IPS-20b (cell line): ENCODE measurements at regions not wholly inside any gene's neighbourhood (a gene's known extent, or its start where the extent isn't known, plus 50 kb on each side); places are given as distances from the start of the nearest gene placed in this dataset.

Source experiments
- H3K27ac ChIP-seq: one replicate; pipeline ENCODE4 v1.5.1; 2013; ENCODE audit warnings: low read length
- H3K27me3 ChIP-seq: 2 replicates; pipeline ENCODE4 v1.6.1; 2013; ENCODE audit warnings: mild to moderate bottlenecking, low read length, inconsistent platforms; ENCODE audit not compliant: insufficient read depth
- H3K36me3 ChIP-seq: 2 replicates; pipeline ENCODE4 v1.6.1; 2013; ENCODE audit warnings: low read depth, mild to moderate bottlenecking, inconsistent platforms, low read length, moderate library complexity; ENCODE audit not compliant: insufficient read depth
- H3K4me1 ChIP-seq: 2 replicates; pipeline ENCODE4 v1.6.1; 2013; ENCODE audit warnings: mild to moderate bottlenecking, control low read depth, inconsistent platforms, low read length, moderate library complexity; ENCODE audit not compliant: insufficient read depth
- H3K4me3 ChIP-seq: 2 replicates; pipeline ENCODE4 v1.5.1; 2013; ENCODE audit warnings: mild to moderate bottlenecking, low read length, inconsistent platforms
- H3K9ac ChIP-seq: 2 replicates; pipeline ENCODE4 v1.6.1; 2013; ENCODE audit warnings: low read depth, mild to moderate bottlenecking, inconsistent platforms, low read length, moderate library complexity
- H3K9me3 ChIP-seq: 2 replicates; pipeline ENCODE4 v1.6.1; 2013; ENCODE audit warnings: mild to moderate bottlenecking, low read depth, low read length, inconsistent platforms; ENCODE audit not compliant: insufficient read depth

- no peaks in the 10 kb centered on the region for H3K9me3 ChIP-seq
- H3K36me3 ChIP-seq: no peaks in the 10 kb centered on the region
- no peaks in the 10 kb centered on the region for H3K27me3 ChIP-seq
- H3K4me1 ChIP-seq: peaks cover 17% of the 10 kb centered on the region
- no peak overlapping the region for H3K27ac ChIP-seq
- no peak overlapping the region for H3K4me3 ChIP-seq
- H3K9ac ChIP-seq: no peak overlapping the region
These were observed 170.0 kb upstream of the TMPO start for GRCh38 chr12:98345308-98345876.

DNA sequence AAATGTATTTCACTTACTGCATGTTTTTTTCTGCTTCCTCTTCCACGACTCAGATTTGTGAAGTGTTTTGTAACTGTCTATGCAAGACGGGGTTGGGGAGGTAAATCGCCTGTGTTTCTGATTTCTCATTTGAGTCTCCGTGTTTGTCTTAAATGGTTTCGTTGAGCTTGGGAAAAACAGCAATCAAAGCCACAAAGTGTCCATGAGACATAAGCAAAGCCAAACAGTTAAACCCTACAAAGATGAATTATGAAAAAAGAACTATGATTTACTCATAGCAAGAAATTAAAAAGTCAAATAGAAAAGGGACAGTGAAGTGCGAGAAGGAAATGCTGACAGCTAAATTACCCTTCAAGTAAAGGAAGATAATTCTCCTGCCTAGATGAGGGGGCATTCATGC, 164.3 kb upstream of the TMPO start:
- H3K9me3 ChIP-seq: no peaks in the 10 kb centered on the region
- no peak overlapping the region for H3K4me3 ChIP-seq
- no peaks in the 10 kb centered on the region for H3K27me3 ChIP-seq
- no peak overlapping the region for H3K9ac ChIP-seq
- H3K4me1 ChIP-seq: peaks cover 2% of the 10 kb centered on the region; the same call in 1 of the 2 replicates
- no peaks in the 10 kb centered on the region for H3K36me3 ChIP-seq
- H3K27ac ChIP-seq: no peak overlapping the region

DNA sequence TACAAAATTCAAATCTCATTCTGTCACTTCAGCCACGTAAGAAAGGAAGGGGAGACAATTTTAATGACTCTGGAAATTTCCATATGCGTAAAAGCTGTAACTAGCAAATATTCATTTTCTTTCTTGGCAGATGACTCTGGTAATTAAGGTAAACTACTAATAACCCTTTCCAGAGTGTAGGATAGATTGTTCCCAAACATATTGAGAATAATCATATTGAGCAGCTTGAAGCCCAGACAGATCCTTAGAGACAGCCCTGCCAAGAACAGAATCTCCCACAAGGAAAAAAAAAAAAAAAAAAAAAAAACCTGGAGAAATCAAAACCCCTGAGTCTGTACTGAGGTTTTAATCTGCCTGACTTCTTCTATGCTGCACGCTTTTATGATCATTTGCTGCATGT, 163.6 kb upstream of the TMPO start:
- H3K4me1 ChIP-seq: peaks cover 2% of the 10 kb centered on the region; the same call in 1 of the 2 replicates
- H3K36me3 ChIP-seq: no peaks in the 10 kb centered on the region
- H3K9ac ChIP-seq: no peak overlapping the region
- no peaks in the 10 kb centered on the region for H3K27me3 ChIP-seq
- no peak overlapping the region for H3K4me3 ChIP-seq
- no peak overlapping the region for H3K27ac ChIP-seq
- no peaks in the 10 kb centered on the region for H3K9me3 ChIP-seq

DNA sequence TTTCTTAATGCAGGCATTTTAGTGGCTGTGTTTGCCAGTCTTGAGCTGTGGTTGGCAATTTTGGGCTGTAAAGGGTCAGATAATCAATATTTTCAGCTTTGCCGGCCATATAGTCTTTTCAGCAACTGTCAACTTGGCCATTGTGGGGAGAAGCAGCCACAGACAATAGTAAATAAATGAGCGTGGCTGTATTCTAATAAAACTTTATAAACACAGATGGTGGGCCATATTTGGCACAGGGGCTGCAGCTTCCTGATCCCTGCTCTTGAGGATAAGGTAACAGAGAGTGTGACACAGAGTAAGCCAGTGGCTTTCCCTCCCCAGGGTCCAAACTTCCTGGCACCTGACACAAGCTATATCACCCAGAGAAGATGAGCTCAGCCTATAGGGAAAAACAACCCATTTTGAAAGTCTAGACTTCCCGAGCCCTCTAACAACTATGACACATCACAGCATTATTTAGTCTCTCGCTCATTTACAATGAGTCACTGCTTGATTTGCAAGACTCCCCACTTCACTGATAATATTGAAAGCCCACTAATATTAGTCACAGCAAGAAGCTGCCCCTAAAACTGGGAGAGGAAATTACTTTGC, 163.1 kb upstream of the TMPO start:
- no peak overlapping the region for H3K4me3 ChIP-seq
- H3K9ac ChIP-seq: no peak overlapping the region
- H3K27ac ChIP-seq: no peak overlapping the region

DNA sequence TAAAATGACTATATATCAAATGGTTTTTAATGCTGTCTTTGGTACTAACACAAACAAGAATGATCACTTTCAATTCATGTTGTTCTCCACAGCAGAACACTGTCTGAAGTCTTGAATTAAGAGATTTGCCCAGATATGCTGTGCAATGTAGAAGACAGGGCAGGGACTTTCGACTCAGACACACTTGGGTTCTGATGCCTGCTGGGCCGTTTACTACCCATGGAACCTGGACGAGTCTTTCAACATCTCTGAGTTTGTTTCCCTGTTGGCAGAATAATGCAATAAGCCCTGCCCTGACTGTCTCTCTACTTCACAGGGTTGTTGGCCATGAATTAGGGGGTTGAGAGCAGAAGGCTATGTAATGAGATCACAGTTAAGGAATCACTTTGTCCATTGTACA, 162.6 kb upstream of the TMPO start:
- Histone ChIP-seq H3K9me3 (no peaks in the 10 kb centered on the region), H3K4me3 (no peak overlapping the region), H3K4me1 (peaks cover 2% of the 10 kb centered on the region; the same call in 1 of the 2 replicates), H3K36me3 (no peaks in the 10 kb centered on the region), H3K27me3 (no peaks in the 10 kb centered on the region), H3K9ac (no peak overlapping the region), H3K27ac (no peak overlapping the region)

More for the DNA sequence above, 163.1 kb upstream of the TMPO start:
- no peaks in the 10 kb centered on the region for H3K27me3 ChIP-seq
- no peaks in the 10 kb centered on the region for H3K9me3 ChIP-seq
- peaks cover 2% of the 10 kb centered on the region; the same call in 1 of the 2 replicates for H3K4me1 ChIP-seq
- H3K36me3 ChIP-seq: no peaks in the 10 kb centered on the region

GRCh38 chr12:98354520-98355035, 160.8 kb upstream of the TMPO start:
- Histone ChIP-seq H3K9ac (no peak overlapping the region), H3K27ac (no peak overlapping the region), H3K36me3 (no peaks in the 10 kb centered on the region), H3K9me3 (no peaks in the 10 kb centered on the region), H3K27me3 (no peaks in the 10 kb centered on the region), H3K4me1 (peaks cover 2% of the 10 kb centered on the region; the same call in 1 of the 2 replicates), H3K4me3 (no peak overlapping the region)

DNA sequence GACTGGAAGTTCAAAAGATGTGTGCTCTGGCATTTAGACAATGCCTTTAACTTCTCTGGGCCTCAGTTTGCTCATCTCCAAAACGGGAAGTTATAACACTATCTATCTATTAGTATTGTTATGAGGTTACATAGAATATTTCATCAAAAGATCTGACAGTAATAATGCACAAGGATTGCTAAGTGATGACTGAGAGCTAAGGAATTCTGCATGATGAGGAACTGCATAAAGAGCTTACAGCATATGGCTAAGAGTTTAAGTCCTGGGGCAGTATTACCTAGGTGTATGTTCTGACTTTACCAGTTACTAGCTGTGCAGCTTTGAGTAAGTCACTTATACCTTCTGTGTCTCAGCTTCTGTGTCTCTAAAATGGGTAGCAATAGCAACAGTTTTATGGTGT, 160.1 kb upstream of the TMPO start:
- peaks cover 2% of the 10 kb centered on the region; the same call in 1 of the 2 replicates for H3K4me1 ChIP-seq
- no peak overlapping the region for H3K27ac ChIP-seq
- no peak overlapping the region for H3K9ac ChIP-seq
- no peaks in the 10 kb centered on the region for H3K36me3 ChIP-seq
- H3K9me3 ChIP-seq: no peaks in the 10 kb centered on the region
- no peaks in the 10 kb centered on the region for H3K27me3 ChIP-seq
- H3K4me3 ChIP-seq: no peak overlapping the region

- Histone ChIP-seq H3K36me3 (no peaks in the 10 kb centered on the region), H3K27ac (no peak overlapping the region), H3K9me3 (no peaks in the 10 kb centered on the region), H3K9ac (no peak overlapping the region), H3K4me3 (no peak overlapping the region), H3K4me1 (peaks cover 2% of the 10 kb centered on the region; the same call in 1 of the 2 replicates), H3K27me3 (no peaks in the 10 kb centered on the region)
These were observed 159.5 kb upstream of the TMPO start for GRCh38 chr12:98355933-98356332.

- Histone ChIP-seq H3K9ac (no peak overlapping the region), H3K9me3 (no peaks in the 10 kb centered on the region), H3K36me3 (no peaks in the 10 kb centered on the region), H3K27me3 (no peaks in the 10 kb centered on the region), H3K27ac (no peak overlapping the region), H3K4me1 (peaks cover 1% of the 10 kb centered on the region; the same call in 1 of the 2 replicates), H3K4me3 (no peak overlapping the region)
These were observed 157.2 kb upstream of the TMPO start for GRCh38 chr12:98358144-98358543.

DNA sequence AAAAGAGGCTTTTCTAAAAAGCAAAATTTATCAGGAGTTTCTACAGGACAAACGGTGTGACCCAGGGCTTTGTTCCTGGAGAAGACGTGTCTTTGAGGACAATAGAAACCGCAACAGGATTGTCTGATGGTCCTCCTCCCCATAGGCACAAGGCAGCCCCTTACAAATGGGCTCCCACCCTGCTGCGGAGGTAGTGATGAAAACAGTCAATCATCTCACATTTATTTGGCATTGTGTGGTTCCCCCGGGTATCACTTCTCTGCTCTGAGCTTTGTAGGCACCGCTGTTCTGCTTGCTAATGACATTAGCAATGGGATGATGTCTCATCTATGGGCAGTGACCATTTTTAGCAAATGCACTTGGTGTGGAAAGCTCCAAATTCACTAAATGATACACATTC, 155.5 kb upstream of the TMPO start:
- Histone ChIP-seq H3K36me3 (no peaks in the 10 kb centered on the region), H3K27me3 (no peaks in the 10 kb centered on the region)

GRCh38 chr12:98360401-98360800, 155.0 kb upstream of the TMPO start:
- Histone ChIP-seq H3K9me3 (no peaks in the 10 kb centered on the region), H3K36me3 (no peaks in the 10 kb centered on the region), H3K27me3 (no peaks in the 10 kb centered on the region), H3K9ac (no peak overlapping the region), H3K4me1 (no peaks in the 10 kb centered on the region), H3K27ac (no peak overlapping the region), H3K4me3 (no peak overlapping the region)

More for the DNA sequence above, 155.5 kb upstream of the TMPO start:
- Histone ChIP-seq H3K4me1 (no peaks in the 10 kb centered on the region), H3K9me3 (no peaks in the 10 kb centered on the region), H3K4me3 (no peak overlapping the region), H3K9ac (no peak overlapping the region), H3K27ac (no peak overlapping the region)

- Histone ChIP-seq H3K9me3 (no peaks in the 10 kb centered on the region), H3K9ac (no peak overlapping the region), H3K27me3 (no peaks in the 10 kb centered on the region), H3K4me1 (0 out of 2 replicates have a peak, but pooled peaks cover 3% of the 10 kb centered on the region), H3K36me3 (no peaks in the 10 kb centered on the region), H3K27ac (no peak overlapping the region), H3K4me3 (no peak overlapping the region)
These were observed 145.8 kb upstream of the TMPO start for GRCh38 chr12:98369581-98369980.
